ENCODE measurements at regions not wholly inside any gene's neighbourhood (a gene's known extent, or its start where the extent isn't known, plus 50 kb on each side); places are given as distances from the start of the nearest gene placed in this dataset.

- no peak for TF ChIP-seq POLR2AphosphoS5 (IDR thresholded peaks at IDR 0.05)
- TF ChIP-seq CTCF (IDR thresholded peaks at IDR 0.05), result no peak
- TF ChIP-seq POLR2A (IDR thresholded peaks at IDR 0.05), result no peak
- Histone ChIP-seq H3K4me3 (no peak overlapping the region), H3K27me3 (peaks cover 0 to 50% of the 10 kb centered on the region in 2 donors), H3K9me3 (no peaks in the 10 kb centered on the region), H3K4me1 (no peaks in the 10 kb centered on the region), H3K36me3 (no peaks in the 10 kb centered on the region), H3K27ac (no peak overlapping the region)
- DNase-seq (ENCODE audit: low spot score in 2 of 2), result no peak
- intact Hi-C loops (cut with DNase I; ENCODE audit: low total_unique reads), result no loop called here
Observed at GRCh38 chrX:44071070-44071645, 98.0 kb upstream of the NDP start.

- H3K4me1 ChIP-seq, result no peaks in the 10 kb centered on the region
- DNase-seq (ENCODE audit: low spot score in 2 of 2), result no peak
- no peaks in the 10 kb centered on the region for H3K9me3 ChIP-seq
Observed at GRCh38 chrX:44068043-44068442, 94.9 kb upstream of the NDP start.

GRCh38 chrX:44063606-44064005, 90.4 kb upstream of the NDP start:
- Histone ChIP-seq H3K9me3 (no peaks in the 10 kb centered on the region), H3K4me3 (no peak overlapping the region), H3K4me1 (no peaks in the 10 kb centered on the region), H3K27ac (no peak overlapping the region), H3K27me3 (peaks cover 0 to 36% of the 10 kb centered on the region in 2 donors), H3K36me3 (no peaks in the 10 kb centered on the region)
- TF ChIP-seq POLR2AphosphoS5 (IDR thresholded peaks at IDR 0.05) (no peak), POLR2A (IDR thresholded peaks at IDR 0.05) (no peak), CTCF (IDR thresholded peaks at IDR 0.05) (no peak)
- intact Hi-C loops (cut with DNase I; ENCODE audit: low total_unique reads), result no loop called here
- no peak for DNase-seq (ENCODE audit: low spot score in 2 of 2)

More at GRCh38 chrX:44068043-44068442, 94.9 kb upstream of the NDP start:
- Histone ChIP-seq H3K36me3 (no peaks in the 10 kb centered on the region), H3K27ac (no peak overlapping the region), H3K4me3 (no peak overlapping the region), H3K27me3 (peaks cover 0 to 46% of the 10 kb centered on the region in 2 donors)
- intact Hi-C loops (cut with DNase I; ENCODE audit: low total_unique reads), result no loop called here
- TF ChIP-seq CTCF (IDR thresholded peaks at IDR 0.05) (no peak), POLR2AphosphoS5 (IDR thresholded peaks at IDR 0.05) (no peak)

- TF ChIP-seq CTCF (IDR thresholded peaks at IDR 0.05) (no peak), POLR2A (IDR thresholded peaks at IDR 0.05) (no peak), POLR2AphosphoS5 (IDR thresholded peaks at IDR 0.05) (no peak)
- Histone ChIP-seq H3K36me3 (no peaks in the 10 kb centered on the region), H3K9me3 (no peaks in the 10 kb centered on the region), H3K27me3 (peaks cover 0 to 36% of the 10 kb centered on the region in 2 donors), H3K4me3 (no peak overlapping the region), H3K27ac (no peak overlapping the region), H3K4me1 (no peaks in the 10 kb centered on the region)
- intact Hi-C loops (cut with DNase I; ENCODE audit: low total_unique reads), result no loop called here
- no peak for DNase-seq (ENCODE audit: low spot score in 2 of 2)
Observed at GRCh38 chrX:44062840-44063239, 89.7 kb upstream of the NDP start.

- Histone ChIP-seq H3K27ac (no peak overlapping the region), H3K4me1 (no peaks in the 10 kb centered on the region), H3K4me3 (no peak overlapping the region), H3K36me3 (no peaks in the 10 kb centered on the region), H3K27me3 (peaks cover 0 to 41% of the 10 kb centered on the region in 2 donors), H3K9me3 (no peaks in the 10 kb centered on the region)
- no peak for DNase-seq (ENCODE audit: low spot score in 2 of 2)
- intact Hi-C loops (cut with DNase I; ENCODE audit: low total_unique reads), result no loop called here
- TF ChIP-seq CTCF (IDR thresholded peaks at IDR 0.05) (no peak), POLR2AphosphoS5 (IDR thresholded peaks at IDR 0.05) (no peak), POLR2A (IDR thresholded peaks at IDR 0.05) (no peak)
Observed at GRCh38 chrX:44061968-44062614, 88.9 kb upstream of the NDP start.
